Tibial nerve (tissue), 4 donors: ENCODE measurements at regions not wholly inside any gene's neighbourhood (a gene's known extent, or its start where the extent isn't known, plus 50 kb on each side); places are given as distances from the start of the nearest gene placed in this dataset.
A peak's percentile ranks its signal among the peaks of the same experiment; 100 is the strongest.
"Not testable (repeated sequence)": the region's sequence is repeated elsewhere in the genome, so short reads cannot be mapped to it uniquely, and the experiment has no call there.

Experiments used
- DNase-seq, 2 donors: peaks; one replicate each; pipeline ENCODE4 v3.0.0-alpha.2; 2019; ENCODE audit warnings: low spot score in 2 of 2
- H3K27ac ChIP-seq, 4 donors: fragments of 200-600 bp; sonication (generic) in 3 of 4; one replicate each; pipeline ENCODE4 v1.5.1; 2017 to 2019; ENCODE audit warnings: mild to moderate bottlenecking in 1 of 4
- H3K27me3 ChIP-seq, 2 donors: fragments of 200-600 bp; sonication (generic) in 1 of 2; one replicate each; pipeline versions ENCODE4 v1.5.1 to v1.6.0; 2017 to 2019
- H3K36me3 ChIP-seq, 3 donors: fragments of 200-600 bp; sonication (generic); one replicate each; pipeline ENCODE4 v1.5.1; 2018 to 2019
- H3K4me1 ChIP-seq, 4 donors: fragments of 200-600 bp; sonication (generic) in 3 of 4; one replicate each; pipeline ENCODE4 v1.5.1; 2017 to 2019
- H3K4me3 ChIP-seq, 4 donors: fragments of 200-600 bp; sonication (generic) in 3 of 4; one replicate each; pipeline ENCODE4 v1.5.1; 2017 to 2019; ENCODE audit warnings: mild to moderate bottlenecking in 1 of 4, moderate library complexity in 1 of 4
- H3K9me3 ChIP-seq, 4 donors: fragments of 200-600 bp; sonication (generic) in 3 of 4; one replicate each; pipeline ENCODE4 v1.5.1; 2017 to 2019
- CTCF ChIP-seq, 5 experiments: fragments of 200-600 bp in 3 of 5; fragments of 450-650 bp in 2 of 5; sonication (generic) in 3 of 5; IDR thresholded peaks; one replicate each; pipeline ENCODE4 v1.5.1; 2016 to 2019; ENCODE audit warnings: antibody characterized with exemption in 5 of 5, mild to moderate bottlenecking in 3 of 5, moderate library complexity in 2 of 5
- EP300 ChIP-seq, 2 donors: sonication (generic); formaldehyde crosslinking; IDR thresholded peaks; one replicate each; pipeline ENCODE4 v1.6.1; 2017; ENCODE audit warnings: antibody characterized with exemption in 2 of 2, mild to moderate bottlenecking in 1 of 2
- POLR2A ChIP-seq, 2 donors: fragments of 450-650 bp; IDR thresholded peaks; one replicate each; pipeline ENCODE4 v1.6.1; 2017; ENCODE audit warnings: antibody characterized with exemption in 2 of 2, mild to moderate bottlenecking in 2 of 2, moderate library complexity in 2 of 2
- WGBS, 2 donors: methylation state at CpG; one replicate each; pipeline ENCODE4 v1.1.5; 2018; 5-methylcytosine and 5-hydroxymethylcytosine counted together

DNA sequence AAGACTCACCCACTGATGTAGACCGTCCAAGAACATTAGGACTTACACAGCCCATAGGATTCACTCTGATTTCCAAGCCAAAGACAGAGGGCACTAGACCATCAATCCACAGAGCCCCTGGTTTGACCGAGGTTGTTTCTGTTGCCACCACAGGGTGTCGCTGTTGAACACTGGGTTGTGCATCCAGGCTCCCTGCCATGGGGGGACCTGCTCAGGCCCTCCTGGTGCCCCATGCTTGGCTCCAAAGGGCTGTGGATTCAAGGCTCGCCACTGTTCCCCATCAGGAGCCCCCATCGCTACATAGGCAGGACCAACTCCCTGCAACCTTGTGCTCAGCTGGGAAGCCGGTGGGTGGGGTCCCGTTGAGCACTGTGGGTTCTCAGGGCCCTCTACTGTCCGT is 128.0 kb upstream of the ANO1 start:
- Histone ChIP-seq H3K4me3 (no peak overlapping the region), H3K9me3 (no peaks in the 10 kb centered on the region), H3K27ac (no peak overlapping the region), H3K27me3 (no peaks in the 10 kb centered on the region), H3K4me1 (peaks cover 0 to 4% (median 0%) of the 10 kb centered on the region in 4 donors), H3K36me3 (no peaks in the 10 kb centered on the region)
- WGBS, 2 donors = 64 to 68% methylated on average over 7 to 8 of the region's 8 CpGs
- peak in 1 of 5 experiments; percentile 6 for TF ChIP-seq CTCF (IDR thresholded peaks at IDR 0.05)
- TF ChIP-seq POLR2A (IDR thresholded peaks at IDR 0.05) = no peak
- no peak for DNase-seq

DNA sequence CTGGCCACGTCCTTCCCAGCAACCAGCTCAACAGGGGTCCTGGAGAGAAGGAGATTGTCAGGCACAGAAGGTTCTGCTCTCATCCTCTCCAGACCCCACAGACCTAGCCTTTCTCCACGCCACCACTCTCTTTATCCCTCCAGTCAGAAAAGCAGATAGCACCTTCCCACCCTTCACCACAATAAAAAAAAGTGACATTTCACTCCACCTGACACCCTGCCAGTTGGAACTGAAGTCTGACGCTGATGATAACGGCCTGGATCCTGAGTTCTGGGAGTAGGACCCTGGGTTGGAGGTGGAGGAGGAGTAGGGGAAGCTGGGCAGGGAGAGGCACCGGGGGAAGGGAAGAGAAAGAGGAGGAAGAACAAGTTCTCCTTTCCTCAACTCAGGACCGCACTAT is 127.5 kb upstream of the ANO1 start:
- Histone ChIP-seq H3K27ac (no peak overlapping the region), H3K4me3 (no peak overlapping the region), H3K4me1 (peaks cover 0 to 4% (median 0%) of the 10 kb centered on the region in 4 donors), H3K9me3 (no peaks in the 10 kb centered on the region), H3K27me3 (no peaks in the 10 kb centered on the region), H3K36me3 (no peaks in the 10 kb centered on the region)
- no peak for DNase-seq
- no peak for TF ChIP-seq EP300 (IDR thresholded peaks at IDR 0.05)
- TF ChIP-seq CTCF (IDR thresholded peaks at IDR 0.05) = no peak
- no peak for TF ChIP-seq POLR2A (IDR thresholded peaks at IDR 0.05)
- WGBS, 2 donors = 75 to 86% methylated on average over 6 of the region's 6 CpGs

DNA sequence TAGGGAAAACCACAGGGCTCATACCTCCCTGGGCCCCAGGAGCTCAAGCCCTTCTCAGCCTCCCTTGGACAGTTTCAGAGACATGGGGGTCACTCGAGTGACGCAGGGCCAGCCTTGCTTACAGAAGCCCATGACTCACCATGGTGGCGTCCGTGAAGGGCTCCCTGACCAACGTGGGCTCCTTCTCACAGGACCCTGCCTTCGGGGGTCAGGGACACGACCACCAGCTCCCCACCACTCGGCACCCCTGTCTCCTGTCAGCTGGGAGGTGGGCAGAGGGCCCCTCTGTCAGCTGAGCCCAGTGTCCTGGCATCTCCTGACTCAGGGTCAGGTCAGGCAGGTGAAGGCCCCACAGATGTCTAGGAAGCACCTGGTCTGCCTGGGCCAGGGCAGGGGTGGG is 126.3 kb upstream of the ANO1 start:
- H3K36me3 ChIP-seq = no peaks in the 10 kb centered on the region
- H3K27me3 ChIP-seq = peaks cover 0 to under 1% of the 10 kb centered on the region in 2 donors
- TF ChIP-seq POLR2A (IDR thresholded peaks at IDR 0.05) = no peak
- no peak for TF ChIP-seq EP300 (IDR thresholded peaks at IDR 0.05)
- TF ChIP-seq CTCF (IDR thresholded peaks at IDR 0.05) = no peak
- DNase-seq = no peak
- H3K4me1 ChIP-seq = peaks cover 0 to 4% (median 0%) of the 10 kb centered on the region in 4 donors
- no peak overlapping the region for H3K4me3 ChIP-seq
- H3K9me3 ChIP-seq = no peaks in the 10 kb centered on the region
- WGBS, 2 donors = 78 to 89% methylated on average over 5 to 6 of the region's 8 CpGs
- no peak overlapping the region for H3K27ac ChIP-seq

DNA sequence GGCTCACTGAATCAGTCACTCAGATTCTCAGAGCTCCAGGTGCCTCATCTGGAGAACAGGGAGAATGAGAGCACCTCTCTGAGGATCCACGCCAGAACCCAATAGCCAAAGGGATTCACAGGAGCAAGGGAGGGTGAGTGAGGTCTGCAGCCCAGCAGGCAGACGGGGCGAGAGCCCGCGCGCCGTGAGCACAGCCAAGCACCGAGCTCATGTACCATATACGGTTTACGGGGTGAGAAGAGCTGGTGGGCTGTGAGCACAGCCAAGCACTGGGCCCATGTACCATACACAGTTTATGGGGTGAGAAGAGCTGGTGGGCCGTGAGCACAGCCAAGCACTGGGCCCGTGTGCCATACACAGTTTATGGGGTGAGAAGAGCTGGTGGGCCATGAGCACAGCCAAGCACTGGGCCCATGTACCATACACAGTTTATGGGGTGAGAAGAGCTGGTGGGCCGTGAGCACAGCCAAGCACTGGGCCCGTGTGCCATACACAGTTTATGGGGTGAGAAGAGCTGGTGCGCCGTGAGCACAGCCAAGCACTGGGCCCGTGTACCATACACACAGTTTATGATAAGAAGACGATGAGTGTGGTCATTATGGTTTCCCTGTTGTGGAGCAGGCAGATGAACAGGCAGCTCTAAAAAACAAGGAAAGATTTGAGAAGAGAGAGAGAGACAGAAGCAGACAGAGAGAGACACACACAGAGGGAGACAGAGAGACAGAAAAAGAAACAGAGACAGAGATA is 125.7 kb upstream of the ANO1 start:
- H3K4me3 ChIP-seq, H3K4me1 ChIP-seq, DNase-seq, H3K27ac ChIP-seq, H3K27me3 ChIP-seq, H3K36me3 ChIP-seq, H3K9me3 ChIP-seq: not testable (repeated sequence)
- 88 to 90% methylated on average over 16 to 18 of the region's 18 CpGs for WGBS, 2 donors

DNA sequence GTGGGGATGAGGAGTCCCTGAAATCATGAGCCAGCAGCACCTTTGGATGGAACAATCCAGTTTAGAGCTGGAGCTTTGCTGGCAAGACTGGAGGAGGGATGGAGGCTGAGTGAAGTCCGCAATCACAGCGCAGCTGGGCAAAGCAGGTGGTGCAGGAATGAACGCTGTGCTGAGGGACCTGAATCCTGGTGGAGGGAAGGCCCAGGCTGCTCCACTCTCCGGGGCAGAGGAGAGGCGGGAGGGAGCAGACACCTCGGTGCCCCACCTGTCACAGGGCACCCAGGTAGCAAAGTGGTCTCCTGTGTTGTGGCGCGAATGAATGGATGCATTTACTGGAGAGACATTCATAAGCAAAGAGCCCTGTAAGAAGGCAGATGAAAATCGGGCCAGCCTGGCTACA is 124.8 kb upstream of the ANO1 start:
- H3K27ac ChIP-seq = no peak overlapping the region
- peaks cover 0 to 4% of the 10 kb centered on the region in 2 donors for H3K27me3 ChIP-seq
- H3K9me3 ChIP-seq = peaks cover 0 to 6% (median 0%) of the 10 kb centered on the region in 4 donors
- peaks cover 0 to 4% (median 0%) of the 10 kb centered on the region in 4 donors for H3K4me1 ChIP-seq
- TF ChIP-seq CTCF (IDR thresholded peaks at IDR 0.05) = no peak
- TF ChIP-seq POLR2A (IDR thresholded peaks at IDR 0.05) = no peak
- TF ChIP-seq EP300 (IDR thresholded peaks at IDR 0.05) = no peak
- H3K4me3 ChIP-seq = no peak overlapping the region
- WGBS, 2 donors = 82 to 85% methylated on average over 9 of the region's 9 CpGs
- no peak for DNase-seq
- no peaks in the 10 kb centered on the region for H3K36me3 ChIP-seq
